Lower lobe of right lung (tissue), 2 donors: ENCODE measurements at regions not wholly inside any gene's neighbourhood (a gene's known extent, or its start where the extent isn't known, plus 50 kb on each side); places are given as distances from the start of the nearest gene placed in this dataset.

ENCODE experiments used
- ATAC-seq, 2 donors: fragments of 200-7000 bp; cut with Tn5 transposase; one replicate each; pipeline ENCODE4 v1.9.1; 2020 to 2022; ENCODE audit warnings: mild to moderate bottlenecking in 2 of 2, moderate library complexity in 2 of 2
- DNase-seq: peaks from one replicate; pipeline ENCODE4 v3.0.0-alpha.2; 2020
- H3K27ac ChIP-seq: fragments of 200-600 bp; one replicate; pipeline ENCODE4 v1.8.0; 2022
- H3K27me3 ChIP-seq: fragments of 200-600 bp; one replicate; pipeline ENCODE4 v1.8.0; 2022; ENCODE audit warnings: low read depth
- H3K36me3 ChIP-seq: fragments of 200-600 bp; one replicate; pipeline ENCODE4 v1.8.0; 2022; ENCODE audit warnings: mild to moderate bottlenecking
- H3K4me1 ChIP-seq: fragments of 200-600 bp; one replicate; pipeline ENCODE4 v1.8.0; 2022
- H3K4me3 ChIP-seq: fragments of 200-600 bp; one replicate; pipeline ENCODE4 v1.8.0; 2022; ENCODE audit warnings: mild to moderate bottlenecking
- H3K9me3 ChIP-seq: fragments of 200-600 bp; one replicate; pipeline ENCODE4 v1.8.0; 2022
- intact Hi-C: fragments of 100-400 bp; cut with DNase I; formaldehyde crosslinking; loops from one replicate; pipeline ENCODE4 v1.11.0; 2022
- TF ChIP-seq, protein P1 (sequence below): fragments of 200-600 bp; IDR thresholded peaks from one replicate; pipeline ENCODE4 v1.8.0; 2022; ENCODE audit warnings: antibody characterized with exemption, mild to moderate bottlenecking
- donor health status: DM: no; HTN: yes; CAD: no; lungs with severe emphysema.

DNA sequence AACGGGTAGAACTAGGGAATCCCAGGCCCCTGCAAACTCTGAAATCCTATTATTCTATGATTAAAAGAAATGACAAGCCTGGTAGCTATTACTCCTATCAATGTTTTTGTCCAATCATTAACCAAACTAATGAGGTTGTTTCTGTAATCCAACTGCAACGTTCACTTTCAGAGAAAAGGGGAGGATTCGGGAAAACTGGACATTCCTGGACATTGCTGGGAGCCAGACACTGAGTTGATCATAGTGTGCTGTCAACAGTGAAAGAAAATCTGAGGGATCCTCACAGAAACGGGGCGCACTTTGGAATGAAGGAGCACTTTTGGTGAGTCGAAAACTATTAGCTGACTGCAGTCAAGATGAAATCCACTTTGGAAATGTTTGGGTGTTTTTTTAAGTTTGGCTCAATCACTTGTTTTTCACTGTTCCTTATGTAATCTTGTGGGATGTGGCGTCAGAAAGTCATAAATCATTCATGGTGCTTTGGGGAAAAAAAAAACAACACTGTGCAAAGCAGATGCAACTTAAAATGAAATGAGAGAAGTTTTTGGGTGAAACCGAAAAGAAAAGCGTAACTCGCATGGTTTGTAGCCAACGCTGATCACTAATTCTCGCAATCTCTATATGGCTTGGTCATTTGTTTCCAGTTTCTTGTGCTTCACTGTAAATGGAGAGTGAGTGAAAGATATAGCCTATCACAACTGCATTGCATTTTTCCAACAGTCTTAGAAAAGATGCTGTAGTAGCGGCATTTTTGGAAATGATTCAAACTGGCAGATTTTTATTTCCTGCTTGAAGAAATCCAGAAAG lies 51.2 kb upstream of the ADRA1B start:
- Histone ChIP-seq H3K4me1 (no peaks in the 10 kb centered on the region), H3K36me3 (no peaks in the 10 kb centered on the region), H3K4me3 (no peak overlapping the region), H3K27me3 (no peaks in the 10 kb centered on the region), H3K9me3 (no peaks in the 10 kb centered on the region), H3K27ac (peak overlapping the region; percentile 13)
- no peak for ATAC-seq
- no peak for DNase-seq
- TF ChIP-seq, protein P1, sequence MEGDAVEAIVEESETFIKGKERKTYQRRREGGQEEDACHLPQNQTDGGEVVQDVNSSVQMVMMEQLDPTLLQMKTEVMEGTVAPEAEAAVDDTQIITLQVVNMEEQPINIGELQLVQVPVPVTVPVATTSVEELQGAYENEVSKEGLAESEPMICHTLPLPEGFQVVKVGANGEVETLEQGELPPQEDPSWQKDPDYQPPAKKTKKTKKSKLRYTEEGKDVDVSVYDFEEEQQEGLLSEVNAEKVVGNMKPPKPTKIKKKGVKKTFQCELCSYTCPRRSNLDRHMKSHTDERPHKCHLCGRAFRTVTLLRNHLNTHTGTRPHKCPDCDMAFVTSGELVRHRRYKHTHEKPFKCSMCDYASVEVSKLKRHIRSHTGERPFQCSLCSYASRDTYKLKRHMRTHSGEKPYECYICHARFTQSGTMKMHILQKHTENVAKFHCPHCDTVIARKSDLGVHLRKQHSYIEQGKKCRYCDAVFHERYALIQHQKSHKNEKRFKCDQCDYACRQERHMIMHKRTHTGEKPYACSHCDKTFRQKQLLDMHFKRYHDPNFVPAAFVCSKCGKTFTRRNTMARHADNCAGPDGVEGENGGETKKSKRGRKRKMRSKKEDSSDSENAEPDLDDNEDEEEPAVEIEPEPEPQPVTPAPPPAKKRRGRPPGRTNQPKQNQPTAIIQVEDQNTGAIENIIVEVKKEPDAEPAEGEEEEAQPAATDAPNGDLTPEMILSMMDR = no peak
- intact Hi-C loops = no loop called here

DNA sequence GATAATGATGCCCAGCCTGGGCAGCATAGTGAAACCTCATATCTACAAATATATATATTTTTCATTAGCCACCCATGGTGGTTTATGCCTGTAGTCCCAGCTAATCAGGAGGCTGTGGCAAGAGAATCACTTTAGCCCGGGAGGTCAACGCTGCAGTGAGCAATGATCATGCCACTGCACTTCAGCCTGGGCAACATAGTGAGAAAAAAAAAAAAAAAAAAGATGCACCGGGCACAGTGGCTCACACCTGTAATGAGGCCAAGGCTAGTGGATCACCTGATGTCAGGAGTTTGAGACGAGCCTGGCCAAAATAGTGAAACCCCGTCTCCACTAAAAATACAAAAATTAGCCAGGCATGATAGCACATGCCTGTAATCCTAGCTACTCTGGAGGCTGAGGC lies 50.2 kb upstream of the ADRA1B start:
- no peaks in the 10 kb centered on the region for H3K4me1 ChIP-seq
- H3K9me3 ChIP-seq = no peaks in the 10 kb centered on the region
- H3K27me3 ChIP-seq = no peaks in the 10 kb centered on the region
- H3K36me3 ChIP-seq = no peaks in the 10 kb centered on the region
- intact Hi-C loops = no loop called here
- TF ChIP-seq, protein P1 = no peak
- H3K27ac ChIP-seq = no peak overlapping the region
- no peak overlapping the region for H3K4me3 ChIP-seq
- ATAC-seq (no peak), DNase-seq (no peak)
